Esophagus muscularis mucosa (tissue), 4 donors: ENCODE measurements at regions not wholly inside any gene's neighbourhood (a gene's known extent, or its start where the extent isn't known, plus 50 kb on each side); places are given as distances from the start of the nearest gene placed in this dataset.

Experiments
- DNase-seq: peaks from one replicate; pipeline ENCODE4 v3.0.0-alpha.2; 2017; ENCODE audit errors: extremely low spot score
- H3K27ac ChIP-seq, 4 donors: fragments of 200-600 bp; sonication (generic); replicated peaks in 1 of 4; 1 replicate in 3 of 4; 2 replicates in 1 of 4; pipeline ENCODE4 v1.5.1; 2016 to 2019; ENCODE audit warnings: mild to moderate bottlenecking in 1 of 4
- H3K27me3 ChIP-seq, 4 donors: fragments of 200-600 bp; sonication (generic); one replicate each; pipeline versions ENCODE4 v1.5.1 to v1.6.0; 2016 to 2019
- H3K36me3 ChIP-seq, 4 donors: fragments of 200-600 bp; sonication (generic); one replicate each; pipeline ENCODE4 v1.5.1; 2016 to 2019
- H3K4me1 ChIP-seq, 4 donors: fragments of 200-600 bp; sonication (generic); one replicate each; pipeline ENCODE4 v1.5.1; 2016 to 2019
- H3K4me3 ChIP-seq, 4 donors: fragments of 200-600 bp; sonication (generic); 1 replicate in 2 of 4; 2 replicates in 2 of 4; pipeline ENCODE4 v1.5.1; 2016 to 2019; ENCODE audit warnings: mild to moderate bottlenecking in 4 of 4, moderate library complexity in 1 of 4
- H3K9me3 ChIP-seq, 4 donors: fragments of 200-600 bp; sonication (generic); 1 replicate in 3 of 4; 2 replicates in 1 of 4; pipeline ENCODE4 v1.5.1; 2016 to 2019
- EP300 ChIP-seq: sonication (generic); formaldehyde crosslinking; IDR thresholded peaks from one replicate; pipeline ENCODE4 v1.6.1; 2017; ENCODE audit warnings: antibody characterized with exemption
- POLR2A ChIP-seq: fragments of 450-650 bp; IDR thresholded peaks from one replicate; pipeline ENCODE4 v1.6.1; 2017; ENCODE audit warnings: antibody characterized with exemption, moderate library complexity, mild to moderate bottlenecking, low read depth
- POLR2AphosphoS5 ChIP-seq, 2 donors: sonication (generic); formaldehyde crosslinking; IDR thresholded peaks; one replicate each; pipeline ENCODE4 v1.6.1; 2017; ENCODE audit warnings: antibody characterized with exemption in 2 of 2
- WGBS: methylation state at CpG from one replicate; pipeline ENCODE4 v1.1.5; 2018; 5-methylcytosine and 5-hydroxymethylcytosine counted together
- intact Hi-C: fragments of 100-400 bp; cut with DNase I; formaldehyde crosslinking; loops from one replicate; pipeline ENCODE4 v1.15.1; 2023
- TF ChIP-seq, protein P1 (sequence below), 3 experiments: fragments of 200-600 bp in 2 of 3; fragments of 450-650 bp in 1 of 3; sonication (generic) in 2 of 3; IDR thresholded peaks; one replicate each; pipeline ENCODE4 v1.5.1; 2017 to 2019; ENCODE audit warnings: antibody characterized with exemption in 3 of 3, mild to moderate bottlenecking in 2 of 3, moderate library complexity in 1 of 3

DNA sequence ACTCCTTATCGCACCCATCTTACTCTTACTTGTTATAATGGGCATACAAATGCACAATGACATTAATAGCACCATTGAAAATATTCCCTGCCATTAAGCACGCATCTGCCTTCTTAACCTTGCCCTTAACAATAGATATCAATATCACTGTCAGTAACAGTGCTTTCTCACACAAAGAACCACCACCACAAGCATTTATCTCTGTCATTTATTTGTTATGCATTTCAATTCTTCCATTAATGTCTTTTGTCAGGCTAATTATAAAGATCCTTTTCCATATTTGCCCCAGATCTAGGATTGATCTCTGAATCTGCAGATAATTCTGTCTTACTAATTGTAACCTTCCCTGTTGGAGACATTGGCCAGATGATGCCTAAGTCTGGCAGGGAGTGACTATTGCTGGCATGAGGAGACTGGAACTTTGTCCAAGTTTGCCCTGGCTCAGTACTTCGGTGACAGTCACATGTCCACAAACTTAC, 419.6 kb upstream of the TGFBR2 start:
- no peak for DNase-seq
- H3K4me1 ChIP-seq = no peaks in the 10 kb centered on the region
- 70% methylated on average over 3 of the region's 3 CpGs for WGBS
- no peak overlapping the region for H3K4me3 ChIP-seq
- H3K27ac ChIP-seq = no peak overlapping the region
- no peaks in the 10 kb centered on the region for H3K9me3 ChIP-seq
- H3K36me3 ChIP-seq = no peaks in the 10 kb centered on the region
- intact Hi-C loops = no loop called here
- no peaks in the 10 kb centered on the region for H3K27me3 ChIP-seq
- TF ChIP-seq EP300 = no peak
- TF ChIP-seq POLR2A = no peak
- TF ChIP-seq POLR2AphosphoS5 (IDR thresholded peaks at IDR 0.05) = no peak
- TF ChIP-seq, protein P1, sequence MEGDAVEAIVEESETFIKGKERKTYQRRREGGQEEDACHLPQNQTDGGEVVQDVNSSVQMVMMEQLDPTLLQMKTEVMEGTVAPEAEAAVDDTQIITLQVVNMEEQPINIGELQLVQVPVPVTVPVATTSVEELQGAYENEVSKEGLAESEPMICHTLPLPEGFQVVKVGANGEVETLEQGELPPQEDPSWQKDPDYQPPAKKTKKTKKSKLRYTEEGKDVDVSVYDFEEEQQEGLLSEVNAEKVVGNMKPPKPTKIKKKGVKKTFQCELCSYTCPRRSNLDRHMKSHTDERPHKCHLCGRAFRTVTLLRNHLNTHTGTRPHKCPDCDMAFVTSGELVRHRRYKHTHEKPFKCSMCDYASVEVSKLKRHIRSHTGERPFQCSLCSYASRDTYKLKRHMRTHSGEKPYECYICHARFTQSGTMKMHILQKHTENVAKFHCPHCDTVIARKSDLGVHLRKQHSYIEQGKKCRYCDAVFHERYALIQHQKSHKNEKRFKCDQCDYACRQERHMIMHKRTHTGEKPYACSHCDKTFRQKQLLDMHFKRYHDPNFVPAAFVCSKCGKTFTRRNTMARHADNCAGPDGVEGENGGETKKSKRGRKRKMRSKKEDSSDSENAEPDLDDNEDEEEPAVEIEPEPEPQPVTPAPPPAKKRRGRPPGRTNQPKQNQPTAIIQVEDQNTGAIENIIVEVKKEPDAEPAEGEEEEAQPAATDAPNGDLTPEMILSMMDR (IDR thresholded peaks at IDR 0.05) = no peak

- WGBS = 96% methylated on average over 2 of the region's 2 CpGs
- no peak for TF ChIP-seq POLR2A
- TF ChIP-seq POLR2AphosphoS5 (IDR thresholded peaks at IDR 0.05) = no peak
- no peak for TF ChIP-seq EP300
- TF ChIP-seq, protein P1 (IDR thresholded peaks at IDR 0.05) = no peak
- no peak overlapping the region for H3K27ac ChIP-seq
These were observed 419.0 kb upstream of the TGFBR2 start for GRCh38 chr3:30187366-30187765.

DNA sequence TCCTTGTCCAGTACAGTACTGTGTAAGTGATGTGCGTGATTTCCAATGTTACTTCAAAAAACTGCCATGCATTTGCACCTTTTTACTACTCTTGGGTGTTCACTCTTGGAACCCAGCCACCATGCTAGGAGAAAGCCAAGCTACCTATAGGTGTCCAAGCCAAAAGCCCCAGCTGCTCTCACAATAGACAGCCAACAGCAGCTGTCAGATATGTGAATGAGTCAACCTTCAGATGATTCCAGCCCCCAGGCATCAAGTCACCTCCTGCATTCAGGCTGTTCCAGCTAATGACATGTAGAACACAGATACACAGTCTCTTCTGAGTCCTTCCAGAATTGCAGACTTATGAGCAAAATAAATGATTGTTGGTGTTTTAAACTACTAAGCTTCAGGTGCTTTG, 417.7 kb upstream of the TGFBR2 start:
- 100% methylated on average over 1 of the region's 1 CpG for WGBS
- intact Hi-C loops = no loop called here

More at GRCh38 chr3:30187366-30187765, 419.0 kb upstream of the TGFBR2 start:
- intact Hi-C loops = no loop called here
- Histone ChIP-seq H3K36me3 (no peaks in the 10 kb centered on the region), H3K9me3 (no peaks in the 10 kb centered on the region), H3K4me1 (peaks cover 0 to 5% (median 0%) of the 10 kb centered on the region in 4 donors), H3K4me3 (no peak overlapping the region), H3K27me3 (no peaks in the 10 kb centered on the region)
- DNase-seq = no peak

GRCh38 chr3:30189900-30190299, 416.5 kb upstream of the TGFBR2 start:
- no peaks in the 10 kb centered on the region for H3K27me3 ChIP-seq
- 51% methylated on average over 3 of the region's 3 CpGs for WGBS
- H3K9me3 ChIP-seq = no peaks in the 10 kb centered on the region
- H3K27ac ChIP-seq = no peak overlapping the region
- TF ChIP-seq POLR2AphosphoS5 (IDR thresholded peaks at IDR 0.05) = no peak
- TF ChIP-seq EP300 = no peak
- TF ChIP-seq, protein P1 (IDR thresholded peaks at IDR 0.05) = no peak
- TF ChIP-seq POLR2A = no peak
- DNase-seq = no peak
- H3K4me3 ChIP-seq = no peak overlapping the region
- intact Hi-C loops = no loop called here
- peaks cover 0 to 8% (median 6%) of the 10 kb centered on the region in 4 donors for H3K4me1 ChIP-seq
- no peaks in the 10 kb centered on the region for H3K36me3 ChIP-seq

More for the DNA sequence above, 417.7 kb upstream of the TGFBR2 start:
- H3K4me3 ChIP-seq = no peak overlapping the region
- TF ChIP-seq, protein P1 (IDR thresholded peaks at IDR 0.05) = no peak
- TF ChIP-seq EP300 (no peak), POLR2AphosphoS5 (IDR thresholded peaks at IDR 0.05) (no peak), POLR2A (no peak)
- H3K9me3 ChIP-seq = no peaks in the 10 kb centered on the region
- DNase-seq = no peak
- no peaks in the 10 kb centered on the region for H3K27me3 ChIP-seq
- no peak overlapping the region for H3K27ac ChIP-seq
- no peaks in the 10 kb centered on the region for H3K36me3 ChIP-seq
- peaks cover 0 to 7% (median 6%) of the 10 kb centered on the region in 4 donors for H3K4me1 ChIP-seq

DNA sequence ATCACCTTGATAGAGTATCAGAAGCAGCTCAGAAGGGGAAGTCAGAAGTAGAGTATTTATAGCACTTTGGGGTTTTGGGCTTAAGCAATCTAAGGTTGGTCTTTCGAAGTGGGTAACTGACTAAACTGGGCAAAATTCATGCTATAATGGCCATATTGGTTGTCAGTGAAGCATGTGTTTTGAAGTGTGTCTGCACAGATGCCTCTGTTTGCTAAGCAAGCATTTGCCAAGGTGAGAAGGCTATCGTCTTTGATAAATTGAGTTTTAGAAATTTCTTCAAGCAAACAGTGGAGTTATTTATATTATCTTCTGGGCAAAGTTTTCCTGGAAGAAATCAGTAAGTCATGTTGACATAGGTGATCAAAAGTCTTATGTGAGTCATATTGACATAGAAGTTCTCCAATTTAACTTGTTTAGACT, 412.8 kb upstream of the TGFBR2 start:
- WGBS = 42% methylated on average over 2 of the region's 2 CpGs
- Histone ChIP-seq H3K27ac (no peak overlapping the region), H3K36me3 (no peaks in the 10 kb centered on the region), H3K4me1 (peaks cover 7 to 17% (median 16%) of the 10 kb centered on the region in 4 donors), H3K9me3 (no peaks in the 10 kb centered on the region), H3K4me3 (no peak overlapping the region), H3K27me3 (no peaks in the 10 kb centered on the region)
- no peak for DNase-seq
- TF ChIP-seq EP300 (no peak), POLR2AphosphoS5 (IDR thresholded peaks at IDR 0.05) (no peak), POLR2A (no peak)
- TF ChIP-seq, protein P1 (IDR thresholded peaks at IDR 0.05) = no peak
- intact Hi-C loops = no loop called here
